ENCODE measurements at regions not wholly inside any gene's neighbourhood (a gene's known extent, or its start where the extent isn't known, plus 50 kb on each side); places are given as distances from the start of the nearest gene placed in this dataset.

GRCh38 chr1:11594222-11594621, 60.0 kb downstream of the FBXO2 start:
- TF ChIP-seq CTCF (conservative IDR thresholded peaks at IDR 0.05; ENCODE audit: low read depth in 2 of 2): peak; percentile 65 to 74
- TF ChIP-seq REST (IDR thresholded peaks at IDR 0.05; ENCODE audit: unreplicated experiment): no peak
- TF ChIP-seq POLR2AphosphoS5 (IDR thresholded peaks at IDR 0.05; ENCODE audit: low read depth): 0 out of 2 replicates have a peak, but pooled peaks have one; percentile 26
- TF ChIP-seq EZH2phosphoT487 (IDR thresholded peaks at IDR 0.05; ENCODE audit: unreplicated experiment): no peak
- TF ChIP-seq EZH2 (IDR thresholded peaks at IDR 0.05; ENCODE audit: low read depth, unreplicated experiment): no peak
- TF ChIP-seq CREB1 (CRISPR knock-in tag; IDR thresholded peaks at IDR 0.05; ENCODE audit: low read depth): no peak
- no peak for TF ChIP-seq JUNB (IDR thresholded peaks at IDR 0.05; ENCODE audit: unreplicated experiment)
- no peak for TF ChIP-seq ETS1 (IDR thresholded peaks at IDR 0.05)
- TF ChIP-seq STAT1 (IDR thresholded peaks at IDR 0.05; ENCODE audit: unreplicated experiment): no peak
